ENCODE measurements at regions not wholly inside any gene's neighbourhood (a gene's known extent, or its start where the extent isn't known, plus 50 kb on each side); places are given as distances from the start of the nearest gene placed in this dataset.

DNA sequence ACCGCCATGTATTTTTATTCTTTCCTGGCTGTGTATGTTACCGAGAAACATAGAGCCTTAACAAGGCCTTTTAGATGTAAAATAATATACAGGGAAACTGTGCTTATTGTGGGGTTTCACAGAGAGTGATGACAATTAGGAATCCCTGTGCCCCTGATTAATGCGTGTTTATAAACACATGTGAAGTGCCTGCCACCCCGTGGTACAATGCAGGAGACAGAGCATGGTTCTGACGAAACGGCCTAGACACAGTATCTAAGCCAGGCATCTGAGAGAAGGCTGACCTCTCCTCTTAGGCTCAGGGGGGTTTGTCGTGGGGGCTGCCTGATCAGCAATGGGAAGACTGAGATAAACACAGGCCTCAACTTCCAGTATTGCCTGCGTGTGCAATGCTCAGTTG is 200.0 kb downstream of the AJAP1 start:
- no peaks in the 10 kb centered on the region for H3K36me3 ChIP-seq (ENCODE audit: control insufficient read depth in 1 of 2, insufficient read depth in 2 of 2, low read length in 2 of 2)
- no peak for ATAC-seq
- no TSS peak for BruUV-seq (replicated peaks)
- no peaks in the 10 kb centered on the region for H3K79me2 ChIP-seq (ENCODE audit: insufficient read depth, low read length)
- CTCF ChIA-PET, result no interaction called here
- intact Hi-C loops (cut with micrococcal nuclease), result no loop called here
- POLR2A ChIA-PET, result no interaction called here
- no peaks in the 10 kb centered on the region for H3K27me3 ChIP-seq (ENCODE audit: insufficient read depth, low read length)
- no peaks in the 10 kb centered on the region for H3K4me1 ChIP-seq (ENCODE audit: control insufficient read depth in 1 of 2, insufficient read depth in 2 of 2, low read length in 2 of 2)
- H3K4me2 ChIP-seq (ENCODE audit: low read length), result no peak overlapping the region
- no peaks in the 10 kb centered on the region for H3K9me2 ChIP-seq (ENCODE audit: insufficient read depth)
- RAD21 ChIA-PET (ENCODE audit: low non-redundant PET in 1 of 2, low total read pairs in 2 of 2, uncharacterized antibody in 2 of 2, unreplicated experiment in 2 of 2), result no interaction called here
- TF ChIP-seq YY1 (IDR thresholded peaks at IDR 0.05; ENCODE audit: extremely low read depth, insufficient replicate concordance, low read depth, low read length) (no peak), POLR2AphosphoS5 (IDR thresholded peaks at IDR 0.05; ENCODE audit: low read depth, low read length) (no peak), JUND (IDR thresholded peaks at IDR 0.05) (no peak), ATF3 (IDR thresholded peaks at IDR 0.05) (no peak), EGR1 (IDR thresholded peaks at IDR 0.05; ENCODE audit: low read depth) (no peak), TCF7L2 (IDR thresholded peaks at IDR 0.05; ENCODE audit: borderline replicate concordance, extremely low read depth, insufficient read depth, insufficient read length) (no peak), RAD21 (IDR thresholded peaks at IDR 0.05; ENCODE audit: low read depth) (no peak), ZFX (IDR thresholded peaks at IDR 0.05) (no peak), CEBPB (IDR thresholded peaks at IDR 0.05; ENCODE audit: low read depth) (no peak), SIN3A (IDR thresholded peaks at IDR 0.05; ENCODE audit: low read depth) (no peak), CBX3 (IDR thresholded peaks at IDR 0.05; ENCODE audit: low read depth) (no peak)
- TF ChIP-seq, protein P1, sequence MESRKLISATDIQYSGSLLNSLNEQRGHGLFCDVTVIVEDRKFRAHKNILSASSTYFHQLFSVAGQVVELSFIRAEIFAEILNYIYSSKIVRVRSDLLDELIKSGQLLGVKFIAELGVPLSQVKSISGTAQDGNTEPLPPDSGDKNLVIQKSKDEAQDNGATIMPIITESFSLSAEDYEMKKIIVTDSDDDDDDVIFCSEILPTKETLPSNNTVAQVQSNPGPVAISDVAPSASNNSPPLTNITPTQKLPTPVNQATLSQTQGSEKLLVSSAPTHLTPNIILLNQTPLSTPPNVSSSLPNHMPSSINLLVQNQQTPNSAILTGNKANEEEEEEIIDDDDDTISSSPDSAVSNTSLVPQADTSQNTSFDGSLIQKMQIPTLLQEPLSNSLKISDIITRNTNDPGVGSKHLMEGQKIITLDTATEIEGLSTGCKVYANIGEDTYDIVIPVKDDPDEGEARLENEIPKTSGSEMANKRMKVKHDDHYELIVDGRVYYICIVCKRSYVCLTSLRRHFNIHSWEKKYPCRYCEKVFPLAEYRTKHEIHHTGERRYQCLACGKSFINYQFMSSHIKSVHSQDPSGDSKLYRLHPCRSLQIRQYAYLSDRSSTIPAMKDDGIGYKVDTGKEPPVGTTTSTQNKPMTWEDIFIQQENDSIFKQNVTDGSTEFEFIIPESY (IDR thresholded peaks at IDR 0.05; ENCODE audit: extremely low read depth, insufficient replicate concordance, low read length), result no peak
- TF ChIP-seq, protein P2, sequence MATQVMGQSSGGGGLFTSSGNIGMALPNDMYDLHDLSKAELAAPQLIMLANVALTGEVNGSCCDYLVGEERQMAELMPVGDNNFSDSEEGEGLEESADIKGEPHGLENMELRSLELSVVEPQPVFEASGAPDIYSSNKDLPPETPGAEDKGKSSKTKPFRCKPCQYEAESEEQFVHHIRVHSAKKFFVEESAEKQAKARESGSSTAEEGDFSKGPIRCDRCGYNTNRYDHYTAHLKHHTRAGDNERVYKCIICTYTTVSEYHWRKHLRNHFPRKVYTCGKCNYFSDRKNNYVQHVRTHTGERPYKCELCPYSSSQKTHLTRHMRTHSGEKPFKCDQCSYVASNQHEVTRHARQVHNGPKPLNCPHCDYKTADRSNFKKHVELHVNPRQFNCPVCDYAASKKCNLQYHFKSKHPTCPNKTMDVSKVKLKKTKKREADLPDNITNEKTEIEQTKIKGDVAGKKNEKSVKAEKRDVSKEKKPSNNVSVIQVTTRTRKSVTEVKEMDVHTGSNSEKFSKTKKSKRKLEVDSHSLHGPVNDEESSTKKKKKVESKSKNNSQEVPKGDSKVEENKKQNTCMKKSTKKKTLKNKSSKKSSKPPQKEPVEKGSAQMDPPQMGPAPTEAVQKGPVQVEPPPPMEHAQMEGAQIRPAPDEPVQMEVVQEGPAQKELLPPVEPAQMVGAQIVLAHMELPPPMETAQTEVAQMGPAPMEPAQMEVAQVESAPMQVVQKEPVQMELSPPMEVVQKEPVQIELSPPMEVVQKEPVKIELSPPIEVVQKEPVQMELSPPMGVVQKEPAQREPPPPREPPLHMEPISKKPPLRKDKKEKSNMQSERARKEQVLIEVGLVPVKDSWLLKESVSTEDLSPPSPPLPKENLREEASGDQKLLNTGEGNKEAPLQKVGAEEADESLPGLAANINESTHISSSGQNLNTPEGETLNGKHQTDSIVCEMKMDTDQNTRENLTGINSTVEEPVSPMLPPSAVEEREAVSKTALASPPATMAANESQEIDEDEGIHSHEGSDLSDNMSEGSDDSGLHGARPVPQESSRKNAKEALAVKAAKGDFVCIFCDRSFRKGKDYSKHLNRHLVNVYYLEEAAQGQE (IDR thresholded peaks at IDR 0.05; ENCODE audit: low read depth), result no peak
- DNase-seq (ENCODE audit: low read depth, low spot score), result no peak
- H3K9me3 ChIP-seq (ENCODE audit: control insufficient read depth in 1 of 2, insufficient read depth in 1 of 2, low read depth in 1 of 2, low read length in 2 of 2), result no peaks in the 10 kb centered on the region; a peak in 1 of 4 replicates
- no peaks in the 10 kb centered on the region for H4K20me1 ChIP-seq (ENCODE audit: insufficient read depth)
- no peak overlapping the region for H3K9ac ChIP-seq (ENCODE audit: low read length)
- H2AFZ ChIP-seq (ENCODE audit: low read depth, low read length, poor library complexity, severe bottlenecking), result no peak overlapping the region
- H3K27ac ChIP-seq (ENCODE audit: low read depth, low read length), result no peak overlapping the region
- no peak overlapping the region for H3K4me3 ChIP-seq (replicated peaks in 1 of 2; ENCODE audit: low read depth in 1 of 2, low read length in 2 of 2)

Measured in HCT116 (cell line).